ENCODE measurements at regions not wholly inside any gene's neighbourhood (a gene's known extent, or its start where the extent isn't known, plus 50 kb on each side); places are given as distances from the start of the nearest gene placed in this dataset.

DNA sequence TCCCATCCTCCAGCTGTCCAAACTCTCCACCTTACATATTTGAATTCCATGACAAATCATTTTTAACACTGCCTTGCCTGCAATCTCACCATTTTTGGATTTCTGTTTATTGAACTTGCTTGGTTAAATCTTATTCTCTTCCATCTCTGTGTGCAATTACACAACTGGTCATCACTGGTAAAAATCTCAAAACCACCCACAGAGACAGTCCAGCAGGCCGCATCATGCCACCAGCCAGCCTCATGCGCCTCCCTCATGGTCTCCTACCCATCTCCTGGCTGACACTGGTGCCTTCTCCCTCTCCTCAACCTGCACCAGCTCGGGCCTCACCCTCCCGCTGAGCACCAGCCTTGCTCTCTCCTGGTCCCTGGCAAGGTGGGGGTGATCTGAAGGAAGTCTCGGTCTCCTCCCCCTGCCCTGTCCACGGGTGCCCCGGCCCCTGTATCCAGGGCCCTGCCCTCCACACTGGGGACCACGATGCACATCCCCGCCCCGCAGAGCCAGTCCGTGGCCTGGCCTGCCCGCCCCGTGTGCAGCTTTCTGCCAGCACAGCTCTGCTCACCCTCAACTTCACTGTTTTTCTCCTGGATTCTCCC, 92.0 kb downstream of the THBS2 start:
- H3K79me2 ChIP-seq (ENCODE audit: low read length): no peaks in the 10 kb centered on the region
- H4K20me1 ChIP-seq (ENCODE audit: insufficient read depth, low read length): no peaks in the 10 kb centered on the region
- H2AFZ ChIP-seq (ENCODE audit: low read length): no peak overlapping the region
- H3K4me3 ChIP-seq (ENCODE audit: low read length): no peak overlapping the region
- H3K9ac ChIP-seq (ENCODE audit: low read length): no peak overlapping the region
- H3K36me3 ChIP-seq (replicated peaks; ENCODE audit: insufficient read depth, low read length): no peaks in the 10 kb centered on the region
- H3K4me1 ChIP-seq (ENCODE audit: low read length): no peaks in the 10 kb centered on the region
- H3K9me3 ChIP-seq (replicated peaks; ENCODE audit: insufficient read depth, low read length): no peaks in the 10 kb centered on the region
- DNase-seq: no peak
- no peak overlapping the region for H3K27ac ChIP-seq (ENCODE audit: low read length)
- no peak overlapping the region for H3K4me2 ChIP-seq (ENCODE audit: low read depth, low read length)
- no peak for TF ChIP-seq EZH2phosphoT487 (IDR thresholded peaks at IDR 0.05; ENCODE audit: low read length)
- TF ChIP-seq EZH2 (optimal IDR thresholded peaks at IDR 0.05; ENCODE audit: low read depth, low read length): no peak
- TF ChIP-seq, protein P1, sequence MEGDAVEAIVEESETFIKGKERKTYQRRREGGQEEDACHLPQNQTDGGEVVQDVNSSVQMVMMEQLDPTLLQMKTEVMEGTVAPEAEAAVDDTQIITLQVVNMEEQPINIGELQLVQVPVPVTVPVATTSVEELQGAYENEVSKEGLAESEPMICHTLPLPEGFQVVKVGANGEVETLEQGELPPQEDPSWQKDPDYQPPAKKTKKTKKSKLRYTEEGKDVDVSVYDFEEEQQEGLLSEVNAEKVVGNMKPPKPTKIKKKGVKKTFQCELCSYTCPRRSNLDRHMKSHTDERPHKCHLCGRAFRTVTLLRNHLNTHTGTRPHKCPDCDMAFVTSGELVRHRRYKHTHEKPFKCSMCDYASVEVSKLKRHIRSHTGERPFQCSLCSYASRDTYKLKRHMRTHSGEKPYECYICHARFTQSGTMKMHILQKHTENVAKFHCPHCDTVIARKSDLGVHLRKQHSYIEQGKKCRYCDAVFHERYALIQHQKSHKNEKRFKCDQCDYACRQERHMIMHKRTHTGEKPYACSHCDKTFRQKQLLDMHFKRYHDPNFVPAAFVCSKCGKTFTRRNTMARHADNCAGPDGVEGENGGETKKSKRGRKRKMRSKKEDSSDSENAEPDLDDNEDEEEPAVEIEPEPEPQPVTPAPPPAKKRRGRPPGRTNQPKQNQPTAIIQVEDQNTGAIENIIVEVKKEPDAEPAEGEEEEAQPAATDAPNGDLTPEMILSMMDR (IDR thresholded peaks at IDR 0.05; ENCODE audit: low read length): no peak
- H3K9me2 ChIP-seq (replicated peaks; ENCODE audit: insufficient read depth, low read length): no peaks in the 10 kb centered on the region
- H3K27me3 ChIP-seq (replicated peaks; ENCODE audit: insufficient read depth, low read length): no peaks in the 10 kb centered on the region
- no peaks in the 10 kb centered on the region for H3F3A ChIP-seq (ENCODE audit: insufficient read depth, low read length)

- H4K20me1 ChIP-seq (ENCODE audit: insufficient read depth, low read length): no peaks in the 10 kb centered on the region
- no peak overlapping the region for H3K9ac ChIP-seq (ENCODE audit: low read length)
- no peaks in the 10 kb centered on the region for H3K27me3 ChIP-seq (replicated peaks; ENCODE audit: insufficient read depth, low read length)
- no peaks in the 10 kb centered on the region for H3K79me2 ChIP-seq (ENCODE audit: low read length)
- TF ChIP-seq EZH2 (optimal IDR thresholded peaks at IDR 0.05; ENCODE audit: low read depth, low read length) (no peak), EZH2phosphoT487 (IDR thresholded peaks at IDR 0.05; ENCODE audit: low read length) (no peak)
- TF ChIP-seq, protein P1 (IDR thresholded peaks at IDR 0.05; ENCODE audit: low read length): no peak
- no peak overlapping the region for H3K27ac ChIP-seq (ENCODE audit: low read length)
- no peak overlapping the region for H3K4me2 ChIP-seq (ENCODE audit: low read depth, low read length)
- no peaks in the 10 kb centered on the region for H3K36me3 ChIP-seq (replicated peaks; ENCODE audit: insufficient read depth, low read length)
- H2AFZ ChIP-seq (ENCODE audit: low read length): no peak overlapping the region
- no peak for DNase-seq
- no peaks in the 10 kb centered on the region for H3K9me3 ChIP-seq (replicated peaks; ENCODE audit: insufficient read depth, low read length)
- H3K4me1 ChIP-seq (ENCODE audit: low read length): no peaks in the 10 kb centered on the region
- H3K4me3 ChIP-seq (ENCODE audit: low read length): no peak overlapping the region
- no peaks in the 10 kb centered on the region for H3F3A ChIP-seq (ENCODE audit: insufficient read depth, low read length)
- no peaks in the 10 kb centered on the region for H3K9me2 ChIP-seq (replicated peaks; ENCODE audit: insufficient read depth, low read length)
These were observed 92.6 kb downstream of the THBS2 start for GRCh38 chr6:169160855-169161560.

DNA sequence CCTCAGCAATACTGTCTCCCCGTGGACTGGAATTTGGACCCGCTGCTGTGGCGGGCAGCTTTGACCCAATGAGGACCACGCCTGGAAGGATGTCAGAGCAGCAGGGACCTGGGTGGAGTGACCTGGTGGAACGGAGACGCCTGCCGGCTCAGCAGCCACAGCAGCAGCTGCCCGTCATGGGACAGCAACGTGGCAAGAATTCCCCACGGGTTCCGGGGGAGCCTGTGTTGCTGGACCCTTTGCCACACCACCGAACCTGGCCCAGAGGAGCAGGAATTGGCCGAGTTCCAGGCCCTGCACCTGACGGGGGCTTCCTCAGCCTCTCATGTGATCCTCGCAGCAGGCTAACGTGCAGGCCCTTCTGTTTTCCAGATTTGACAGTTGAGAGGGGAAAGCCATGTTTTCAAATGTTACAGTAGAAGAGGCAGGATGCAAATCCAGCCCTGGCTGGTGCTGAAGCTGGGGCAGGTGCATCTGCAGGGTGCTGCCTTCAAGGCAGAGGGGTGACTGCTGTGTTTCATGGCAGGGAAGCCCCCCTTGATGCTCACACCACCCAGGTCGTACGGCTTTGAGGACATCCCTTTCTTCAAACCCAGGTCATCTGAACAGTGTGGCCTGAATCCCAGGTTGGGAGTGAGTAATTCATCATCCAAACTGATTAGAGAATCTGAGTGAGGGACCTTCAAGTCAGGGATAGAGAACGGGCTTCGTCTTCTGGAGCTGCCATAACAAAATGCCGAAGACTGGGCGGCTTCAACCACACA, 93.4 kb downstream of the THBS2 start:
- H3K9me2 ChIP-seq (replicated peaks; ENCODE audit: insufficient read depth, low read length): no peaks in the 10 kb centered on the region
- no peaks in the 10 kb centered on the region for H3K79me2 ChIP-seq (ENCODE audit: low read length)
- TF ChIP-seq, protein P1 (IDR thresholded peaks at IDR 0.05; ENCODE audit: low read length): no peak
- TF ChIP-seq EZH2phosphoT487 (IDR thresholded peaks at IDR 0.05; ENCODE audit: low read length): no peak
- no peaks in the 10 kb centered on the region for H3F3A ChIP-seq (ENCODE audit: insufficient read depth, low read length)
- no peak overlapping the region for H3K9ac ChIP-seq (ENCODE audit: low read length)
- no peak overlapping the region for H2AFZ ChIP-seq (ENCODE audit: low read length)
- no peak for DNase-seq
- no peaks in the 10 kb centered on the region for H3K36me3 ChIP-seq (replicated peaks; ENCODE audit: insufficient read depth, low read length)
- no peak overlapping the region for H3K27ac ChIP-seq (ENCODE audit: low read length)
- no peaks in the 10 kb centered on the region for H3K9me3 ChIP-seq (replicated peaks; ENCODE audit: insufficient read depth, low read length)
- H3K4me3 ChIP-seq (ENCODE audit: low read length): no peak overlapping the region
- no peak overlapping the region for H3K4me2 ChIP-seq (ENCODE audit: low read depth, low read length)
- no peaks in the 10 kb centered on the region for H3K4me1 ChIP-seq (ENCODE audit: low read length)
- no peaks in the 10 kb centered on the region for H3K27me3 ChIP-seq (replicated peaks; ENCODE audit: insufficient read depth, low read length)
- no peaks in the 10 kb centered on the region for H4K20me1 ChIP-seq (ENCODE audit: insufficient read depth, low read length)
